HCT116 (cell line): ENCODE measurements at regions not wholly inside any gene's neighbourhood (a gene's known extent, or its start where the extent isn't known, plus 50 kb on each side); places are given as distances from the start of the nearest gene placed in this dataset.

Source experiments
- ATAC-seq: fragments of 200-7000 bp; cut with Tn5 transposase; 2 replicates; pipeline ENCODE4 v1.9.1; 2020; ENCODE audit warnings: mild to moderate bottlenecking, moderate library complexity
- BruUV-seq: library from RNA; stranded (reverse); fragments of 400-500 nt; replicated peaks from 2 replicates; lab custom pipeline; 2021; lab: Mats Ljungman, UMichigan
- CTCF ChIA-PET: fragments of 300-600 bp; sonication (Branson Sonifier 250); formaldehyde crosslinking; loops from one replicate; lab custom pipeline; 2021; ENCODE audit warnings: antibody characterized with exemption; lab: Charles Lee
- POLR2A ChIA-PET: fragments of 300-600, 350-600 bp; sonication (Branson Sonifier 250); formaldehyde crosslinking; loops from one replicate; lab custom pipeline; 2021; ENCODE audit warnings: antibody characterized with exemption; lab: Charles Lee
- RAD21 ChIA-PET, 2 experiments: fragments of 300-600 bp; sonication (Branson Sonifier 250); formaldehyde crosslinking; loops; one replicate each; lab custom pipeline; 2023; ENCODE audit warnings: low total read pairs in 2 of 2; ENCODE audit not compliant: uncharacterized antibody in 2 of 2, unreplicated experiment in 2 of 2, low non-redundant PET in 1 of 2; lab: Charles Lee
- DNase-seq: peaks from one replicate; pipeline ENCODE4 v3.0.0-alpha.2; 2010; ENCODE audit warnings: low read depth, low spot score
- H2AFZ ChIP-seq: fragments of 200-600 bp; shearing (Covaris generic), sonication (generic); 2 replicates; pipeline ENCODE4 v1.6.1; 2017; ENCODE audit warnings: low read depth, mixed run types, mixed read lengths, antibody characterized with exemption, low read length; ENCODE audit not compliant: poor library complexity, severe bottlenecking
- H3K27ac ChIP-seq: 2 replicates; pipeline ENCODE4 v1.5.1; 2012; ENCODE audit warnings: low read depth, low read length
- H3K27me3 ChIP-seq: fragments of 200-600 bp; sonication (generic); 2 replicates; pipeline ENCODE4 v1.6.1; 2016; ENCODE audit warnings: mixed run types, low read length, mixed read lengths; ENCODE audit not compliant: insufficient read depth
- H3K36me3 ChIP-seq, 2 experiments: fragments of 200-500 bp in 1 of 2; fragments of 200-600 bp in 1 of 2; sonication (Bioruptor generic) in 1 of 2; sonication (generic) in 1 of 2; 2 replicates each; pipeline versions ENCODE4 v1.5.1 to v1.6.1; 2014 to 2016; ENCODE audit warnings: low read length in 2 of 2, inconsistent platforms in 1 of 2, mixed read lengths in 1 of 2, mixed run types in 1 of 2; ENCODE audit not compliant: insufficient read depth in 2 of 2, control insufficient read depth in 1 of 2
- H3K4me1 ChIP-seq, 2 experiments: fragments of 200-600 bp in 1 of 2; sonication (generic) in 1 of 2; 2 replicates each; pipeline versions ENCODE4 v1.5.1 to v1.6.1; 2012 to 2017; ENCODE audit warnings: low read length in 2 of 2, inconsistent platforms in 1 of 2, mild to moderate bottlenecking in 1 of 2, mixed read lengths in 1 of 2, mixed run types in 1 of 2, moderate library complexity in 1 of 2; ENCODE audit not compliant: insufficient read depth in 2 of 2, control insufficient read depth in 1 of 2
- H3K4me2 ChIP-seq: fragments of 200-600 bp; sonication (generic); 2 replicates; pipeline ENCODE4 v1.6.1; 2017; ENCODE audit warnings: mixed run types, low read length, mixed read lengths
- H3K4me3 ChIP-seq, 2 experiments: fragments of 200-600 bp in 1 of 2; sonication (generic) in 1 of 2; replicated peaks in 1 of 2; 2 replicates each; pipeline ENCODE4 v1.5.1; 2011 to 2016; ENCODE audit warnings: low read length in 2 of 2, control low read depth in 1 of 2, low read depth in 1 of 2, mild to moderate bottlenecking in 1 of 2, mixed read lengths in 1 of 2, mixed run types in 1 of 2
- H3K79me2 ChIP-seq: fragments of 200-600 bp; sonication (generic); 2 replicates; pipeline ENCODE4 v1.6.1; 2017; ENCODE audit warnings: mild to moderate bottlenecking, mixed run types, low read length, moderate library complexity, mixed read lengths; ENCODE audit not compliant: insufficient read depth
- H3K9ac ChIP-seq: fragments of 200-600 bp; sonication (generic); 2 replicates; pipeline ENCODE4 v1.6.1; 2016; ENCODE audit warnings: low read length, mixed read lengths
- H3K9me2 ChIP-seq: fragments of 200-600 bp; sonication (generic), shearing (Covaris generic); 2 replicates; pipeline ENCODE4 v1.6.1; 2017; ENCODE audit warnings: mixed run types, mild to moderate bottlenecking, moderate library complexity; ENCODE audit not compliant: insufficient read depth
- H3K9me3 ChIP-seq, 2 experiments: fragments of 200-500 bp in 1 of 2; fragments of 200-600 bp in 1 of 2; sonication (Bioruptor generic) in 1 of 2; sonication (generic) in 1 of 2; 2 replicates each; pipeline ENCODE4 v1.6.1; 2014 to 2017; ENCODE audit warnings: low read length in 2 of 2, mixed read lengths in 2 of 2, inconsistent platforms in 1 of 2, low read depth in 1 of 2, mild to moderate bottlenecking in 1 of 2, mixed run types in 1 of 2, moderate library complexity in 1 of 2; ENCODE audit not compliant: control insufficient read depth in 1 of 2, insufficient read depth in 1 of 2
- H4K20me1 ChIP-seq: fragments of 200-600 bp; sonication (generic), shearing (Covaris generic); 2 replicates; pipeline ENCODE4 v1.6.1; 2017; ENCODE audit warnings: mixed run types, mild to moderate bottlenecking, moderate library complexity; ENCODE audit not compliant: insufficient read depth
- CBX3 ChIP-seq: IDR thresholded peaks from 2 replicates; pipeline ENCODE4 v1.6.1; 2012; ENCODE audit warnings: low read depth
- EZH2 ChIP-seq: fragments of 200-600 bp; sonication (generic); IDR thresholded peaks from 2 replicates; pipeline ENCODE4 v1.6.1; 2017; ENCODE audit warnings: antibody characterized with exemption, mixed run types
- EZH2phosphoT487 ChIP-seq: fragments of 200-600 bp; IDR thresholded peaks from 2 replicates; pipeline ENCODE4 v1.6.1; 2018; ENCODE audit warnings: antibody characterized with exemption, borderline replicate concordance
- SP1 ChIP-seq: IDR thresholded peaks from 2 replicates; pipeline ENCODE4 v1.6.1; 2012; ENCODE audit warnings: low read depth
- YY1 ChIP-seq: IDR thresholded peaks from 2 replicates; pipeline ENCODE4 v1.6.1; 2011; ENCODE audit warnings: low read length, low read depth, moderate library complexity, mild to moderate bottlenecking; ENCODE audit not compliant: insufficient replicate concordance; ENCODE audit errors: extremely low read depth
- ZFX ChIP-seq: fragments of 450-650 bp; IDR thresholded peaks from 2 replicates; pipeline ENCODE4 v1.6.1; 2017
- intact Hi-C: fragments of 100-400 bp; cut with micrococcal nuclease; formaldehyde crosslinking; loops from 2 replicates; pipeline ENCODE4 v1.10.0; 2022
- TF ChIP-seq, protein P1 (sequence below): IDR thresholded peaks from 2 replicates; pipeline ENCODE4 v1.6.1; 2012; ENCODE audit warnings: low read depth
- TF ChIP-seq, protein P2 (sequence below): IDR thresholded peaks from 2 replicates; pipeline ENCODE4 v1.6.1; 2012

DNA sequence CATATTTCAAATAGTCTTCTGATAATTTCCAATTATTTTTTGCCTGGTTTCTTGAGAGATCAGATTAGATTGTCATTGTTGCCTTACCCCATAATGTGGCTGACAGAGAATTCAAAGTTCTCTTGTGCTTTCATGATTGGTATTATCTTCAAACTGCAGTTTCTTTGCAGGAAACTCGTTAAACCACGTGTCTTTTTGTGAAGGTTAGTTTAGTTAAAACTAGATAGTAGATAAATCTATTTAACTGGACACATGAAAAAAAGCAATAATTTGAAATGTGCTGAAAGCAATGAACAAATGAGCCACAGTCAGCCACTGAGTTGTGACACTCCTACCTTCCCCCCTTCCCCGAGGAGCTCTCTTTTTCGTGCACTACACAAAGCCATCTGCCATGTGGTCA, 327.5 kb upstream of the UMPS start:
- no peak overlapping the region for H3K4me2 ChIP-seq
- ATAC-seq (no peak), DNase-seq (no peak)
- RAD21 ChIA-PET: no interaction called here
- H3K9ac ChIP-seq: no peak overlapping the region
- H4K20me1 ChIP-seq: no peaks in the 10 kb centered on the region
- no peak overlapping the region for H3K27ac ChIP-seq
- H3K4me3 ChIP-seq: no peak overlapping the region
- POLR2A ChIA-PET: no interaction called here
- no peaks in the 10 kb centered on the region for H3K79me2 ChIP-seq
- H3K9me2 ChIP-seq: no peaks in the 10 kb centered on the region
- no peak overlapping the region for H2AFZ ChIP-seq
- H3K9me3 ChIP-seq: no peaks in the 10 kb centered on the region
- intact Hi-C loops: no loop called here
- no peaks in the 10 kb centered on the region for H3K36me3 ChIP-seq
- no TSS peak for BruUV-seq
- CTCF ChIA-PET: interaction anchor here (1.4 kb wide), 1 partner anchor 11 kb away, joined by 3 read pairs; no protein-coding TSS in a partner anchor
- no peak for TF ChIP-seq YY1
- no peak for TF ChIP-seq CBX3
- TF ChIP-seq EZH2: no peak
- TF ChIP-seq SP1: no peak
- TF ChIP-seq, protein P1, sequence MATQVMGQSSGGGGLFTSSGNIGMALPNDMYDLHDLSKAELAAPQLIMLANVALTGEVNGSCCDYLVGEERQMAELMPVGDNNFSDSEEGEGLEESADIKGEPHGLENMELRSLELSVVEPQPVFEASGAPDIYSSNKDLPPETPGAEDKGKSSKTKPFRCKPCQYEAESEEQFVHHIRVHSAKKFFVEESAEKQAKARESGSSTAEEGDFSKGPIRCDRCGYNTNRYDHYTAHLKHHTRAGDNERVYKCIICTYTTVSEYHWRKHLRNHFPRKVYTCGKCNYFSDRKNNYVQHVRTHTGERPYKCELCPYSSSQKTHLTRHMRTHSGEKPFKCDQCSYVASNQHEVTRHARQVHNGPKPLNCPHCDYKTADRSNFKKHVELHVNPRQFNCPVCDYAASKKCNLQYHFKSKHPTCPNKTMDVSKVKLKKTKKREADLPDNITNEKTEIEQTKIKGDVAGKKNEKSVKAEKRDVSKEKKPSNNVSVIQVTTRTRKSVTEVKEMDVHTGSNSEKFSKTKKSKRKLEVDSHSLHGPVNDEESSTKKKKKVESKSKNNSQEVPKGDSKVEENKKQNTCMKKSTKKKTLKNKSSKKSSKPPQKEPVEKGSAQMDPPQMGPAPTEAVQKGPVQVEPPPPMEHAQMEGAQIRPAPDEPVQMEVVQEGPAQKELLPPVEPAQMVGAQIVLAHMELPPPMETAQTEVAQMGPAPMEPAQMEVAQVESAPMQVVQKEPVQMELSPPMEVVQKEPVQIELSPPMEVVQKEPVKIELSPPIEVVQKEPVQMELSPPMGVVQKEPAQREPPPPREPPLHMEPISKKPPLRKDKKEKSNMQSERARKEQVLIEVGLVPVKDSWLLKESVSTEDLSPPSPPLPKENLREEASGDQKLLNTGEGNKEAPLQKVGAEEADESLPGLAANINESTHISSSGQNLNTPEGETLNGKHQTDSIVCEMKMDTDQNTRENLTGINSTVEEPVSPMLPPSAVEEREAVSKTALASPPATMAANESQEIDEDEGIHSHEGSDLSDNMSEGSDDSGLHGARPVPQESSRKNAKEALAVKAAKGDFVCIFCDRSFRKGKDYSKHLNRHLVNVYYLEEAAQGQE: no peak
- TF ChIP-seq ZFX: no peak
- no peak for TF ChIP-seq EZH2phosphoT487
- TF ChIP-seq, protein P2, sequence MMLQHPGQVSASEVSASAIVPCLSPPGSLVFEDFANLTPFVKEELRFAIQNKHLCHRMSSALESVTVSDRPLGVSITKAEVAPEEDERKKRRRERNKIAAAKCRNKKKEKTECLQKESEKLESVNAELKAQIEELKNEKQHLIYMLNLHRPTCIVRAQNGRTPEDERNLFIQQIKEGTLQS: no peak
- H3K4me1 ChIP-seq: no peaks in the 10 kb centered on the region
- peaks cover 30% of the 10 kb centered on the region; the same call in 1 of the 2 replicates for H3K27me3 ChIP-seq
